ENCODE measurements at regions not wholly inside any gene's neighbourhood (a gene's known extent, or its start where the extent isn't known, plus 50 kb on each side); places are given as distances from the start of the nearest gene placed in this dataset.

DNA sequence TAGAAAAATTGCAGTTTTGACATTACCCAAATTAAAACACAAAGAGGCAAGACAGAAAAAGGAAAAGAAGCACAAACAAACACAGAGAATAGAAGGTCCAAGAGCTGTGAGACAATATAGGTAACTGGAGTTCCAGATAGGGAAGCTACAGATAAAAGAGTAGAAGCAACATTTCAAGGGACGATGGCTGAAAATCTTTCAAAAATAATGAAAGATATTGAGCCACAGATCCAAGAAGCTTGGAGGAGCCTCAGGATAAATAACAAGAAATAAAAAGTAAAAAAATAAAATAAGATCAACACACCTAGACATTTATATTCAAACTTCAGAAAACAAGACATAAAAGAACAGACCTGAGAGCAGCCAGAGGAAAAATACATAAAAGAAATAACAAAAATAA, 164.9 kb downstream of the FNDC1 start:
- no peak for DNase-seq (ENCODE audit: low spot score)

DNA sequence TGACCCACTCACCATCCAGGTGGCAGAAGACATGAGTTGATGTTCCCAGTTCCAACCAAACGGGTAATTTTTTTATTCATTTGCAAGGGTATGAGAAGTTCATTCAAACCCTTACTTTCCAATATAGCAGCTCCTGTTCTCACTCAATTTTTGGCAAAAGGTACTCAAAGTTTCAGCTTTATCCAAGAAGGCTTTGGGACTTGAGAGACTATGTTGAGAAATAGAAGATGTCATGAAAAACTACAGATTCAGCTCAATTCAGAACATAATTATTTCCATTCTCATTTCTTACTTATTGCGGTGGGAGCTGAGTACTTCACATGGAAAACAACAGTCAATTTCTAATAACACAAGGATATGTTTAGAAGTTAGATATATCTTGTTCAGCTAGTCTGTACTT, 162.3 kb downstream of the FNDC1 start:
- no peak for DNase-seq (ENCODE audit: low spot score)

DNA sequence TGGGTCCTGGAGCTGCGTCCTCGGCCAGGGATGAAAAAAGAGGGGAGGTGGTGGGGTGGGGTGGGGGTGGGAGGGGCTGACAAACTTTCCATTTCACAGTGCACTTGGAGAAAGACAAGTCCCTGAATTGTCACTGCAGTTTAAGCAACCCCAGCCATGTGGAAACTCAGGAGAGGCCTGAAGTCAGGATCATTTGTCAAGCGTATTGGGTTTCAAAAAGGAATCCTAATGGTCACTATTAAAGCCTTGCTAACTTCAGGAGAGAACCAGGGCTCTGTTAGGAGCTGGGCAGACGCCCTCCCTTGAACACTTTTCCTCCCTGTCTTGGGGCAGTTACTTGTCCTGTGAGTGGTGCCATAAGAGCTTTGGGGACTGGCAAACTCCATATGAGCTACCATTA, 159.9 kb downstream of the FNDC1 start:
- no peak for DNase-seq (ENCODE audit: low spot score)

DNA sequence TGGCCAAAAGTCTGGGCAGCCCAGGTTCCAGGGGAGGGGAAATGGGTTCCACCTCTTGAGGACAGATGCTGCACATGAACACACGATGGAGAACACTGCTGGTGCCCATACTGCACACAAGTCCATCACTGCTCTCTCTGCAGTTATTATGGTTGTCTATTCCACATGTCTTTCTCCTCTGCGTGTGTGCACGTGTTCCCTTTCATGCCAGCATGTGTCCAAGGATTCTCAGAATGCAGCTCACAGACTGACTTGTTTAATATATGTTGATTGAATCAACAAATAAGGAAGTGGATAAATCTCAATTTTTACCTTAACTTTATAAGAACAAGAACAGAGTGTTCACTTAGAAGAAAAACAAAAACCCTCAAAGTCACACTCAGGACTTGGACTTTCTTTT, 158.9 kb downstream of the FNDC1 start:
- DNase-seq (ENCODE audit: low spot score) = no peak

DNA sequence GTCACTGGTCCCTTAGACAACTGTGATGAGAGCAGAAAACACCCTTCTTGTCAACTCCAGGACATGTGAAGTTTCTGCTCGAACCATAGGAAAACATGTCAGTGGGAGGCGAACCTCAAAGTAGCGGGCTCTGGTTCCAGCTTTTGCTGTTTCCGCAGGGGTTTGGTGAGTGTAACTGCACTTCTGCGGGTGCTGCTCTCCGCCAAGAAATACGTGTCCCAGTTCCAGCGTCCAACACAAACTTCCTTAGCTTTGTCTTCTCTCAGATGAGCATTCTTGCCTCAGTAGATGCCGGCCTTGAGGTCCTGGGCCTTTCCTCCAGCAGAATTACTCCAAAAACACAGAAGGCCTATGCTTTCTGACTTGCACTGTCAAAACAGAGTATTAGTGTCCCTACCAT, 156.3 kb downstream of the FNDC1 start:
- no peak for DNase-seq (ENCODE audit: low spot score)

DNA sequence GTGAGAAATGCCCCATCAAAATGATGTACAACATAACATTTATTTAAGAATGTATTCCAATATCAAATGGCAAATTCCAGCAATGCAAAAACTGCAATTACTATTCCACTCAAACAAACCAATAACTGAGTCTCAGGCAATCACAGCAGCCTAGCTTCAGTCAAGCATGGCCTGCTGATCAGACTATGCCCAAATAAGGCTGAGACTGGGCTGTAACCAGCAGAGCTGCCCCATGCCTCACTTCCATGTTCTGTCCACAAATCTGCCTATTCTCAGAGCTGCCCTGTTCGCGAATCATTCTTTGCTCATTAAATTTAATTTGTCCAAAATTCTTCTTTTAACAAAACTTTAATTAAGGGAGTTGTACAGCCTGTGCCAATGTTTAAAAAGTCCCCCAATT, 155.4 kb downstream of the FNDC1 start:
- DNase-seq (ENCODE audit: low spot score) = no peak

Data from left forelimb (tissue), 1 donor.